NCI-H2171 treated with DMSO at 0.1 percent for 48 hours (cell line): ENCODE measurements at regions not wholly inside any gene's neighbourhood (a gene's known extent, or its start where the extent isn't known, plus 50 kb on each side); places are given as distances from the start of the nearest gene placed in this dataset.
"Not testable (repeated sequence)": the region's sequence is repeated elsewhere in the genome, so short reads cannot be mapped to it uniquely, and the experiment has no call there.

Experiments used
- DNase-seq: peaks from one replicate; lab custom pipeline; 2025; lab: John Stamatoyannopoulos, UW

- no peak for DNase-seq
Measured at GRCh38 chr5:135156715-135157404, 122.8 kb upstream of the PITX1 start.

- DNase-seq: no peak
Measured at GRCh38 chr5:135156337-135156714, 122.3 kb upstream of the PITX1 start.

GRCh38 chr5:135155616-135156214 lies 121.7 kb upstream of the PITX1 start:
- no peak for DNase-seq

GRCh38 chr5:135154961-135155360 lies 120.9 kb upstream of the PITX1 start:
- DNase-seq: no peak

GRCh38 chr5:135154197-135154596 lies 120.2 kb upstream of the PITX1 start:
- no peak for DNase-seq

GRCh38 chr5:135153661-135154060 lies 119.6 kb upstream of the PITX1 start:
- DNase-seq: no peak

- no peak for DNase-seq
Measured at GRCh38 chr5:135153259-135153658, 119.2 kb upstream of the PITX1 start.

GRCh38 chr5:135151660-135152059 lies 117.6 kb upstream of the PITX1 start:
- not testable (repeated sequence) for DNase-seq

GRCh38 chr5:135151256-135151655 lies 117.2 kb upstream of the PITX1 start:
- no peak for DNase-seq

- no peak for DNase-seq
Measured at GRCh38 chr5:135150767-135151166, 116.7 kb upstream of the PITX1 start.

GRCh38 chr5:135149956-135150723 lies 116.1 kb upstream of the PITX1 start:
- no peak for DNase-seq

GRCh38 chr5:135149229-135149955 lies 115.4 kb upstream of the PITX1 start:
- DNase-seq: no peak

GRCh38 chr5:135147294-135148090 lies 113.5 kb upstream of the PITX1 start:
- no peak for DNase-seq

- no peak for DNase-seq
Measured at GRCh38 chr5:135145985-135146384, 112.0 kb upstream of the PITX1 start.

- not testable (repeated sequence) for DNase-seq
Measured at GRCh38 chr5:135143682-135144081, 109.7 kb upstream of the PITX1 start.

GRCh38 chr5:135141303-135142268 lies 107.6 kb upstream of the PITX1 start:
- DNase-seq: no peak

- no peak for DNase-seq
Measured at GRCh38 chr5:135140446-135141204, 106.6 kb upstream of the PITX1 start.

GRCh38 chr5:135139381-135140134 lies 105.5 kb upstream of the PITX1 start:
- no peak for DNase-seq
